B cell (primary cell): ENCODE measurements at regions not wholly inside any gene's neighbourhood (a gene's known extent, or its start where the extent isn't known, plus 50 kb on each side); places are given as distances from the start of the nearest gene placed in this dataset.
"Not testable (repeated sequence)": the region's sequence is repeated elsewhere in the genome, so short reads cannot be mapped to it uniquely, and the experiment has no call there.

ENCODE experiments used
- ATAC-seq: fragments of 200-7000 bp; cut with Tn5 transposase; one replicate; pipeline ENCODE4 v1.10.0; 2021; ENCODE audit warnings: low read depth, mild to moderate bottlenecking, moderate number of reproducible peaks, moderate library complexity
- CTCF ChIA-PET: fragments of 350-600 bp; sonication (Branson Sonifier 250); formaldehyde crosslinking; loops from one replicate; lab custom pipeline; 2021; ENCODE audit warnings: antibody characterized with exemption, inconsistent platforms; lab: Charles Lee
- POLR2A ChIA-PET: fragments of 350-600 bp; sonication (Branson Sonifier 250); formaldehyde crosslinking; loops from one replicate; lab custom pipeline; 2021; ENCODE audit warnings: antibody characterized with exemption; lab: Charles Lee
- DNase-seq: peaks from one replicate; pipeline ENCODE4 v3.0.0; 2013
- H2AFZ ChIP-seq: 2 replicates; pipeline ENCODE4 v1.6.1; 2012; ENCODE audit warnings: mild to moderate bottlenecking, low read depth, low read length; ENCODE audit not compliant: insufficient read depth, poor library complexity, severe bottlenecking
- H3K27ac ChIP-seq, 2 donors: 1 replicate in 1 of 2; 2 replicates in 1 of 2; pipeline ENCODE4 v1.5.1; 2012 to 2013; ENCODE audit warnings: low read length in 2 of 2, mild to moderate bottlenecking in 2 of 2, moderate library complexity in 1 of 2
- H3K27me3 ChIP-seq, 4 experiments: fragments of 200-600 bp in 1 of 4; sonication (generic) in 1 of 4; replicated peaks in 1 of 4; 1 replicate in 2 of 4; 2 replicates in 2 of 4; pipeline versions ENCODE4 v1.6.1 to v1.7.0; 2013 to 2016; ENCODE audit warnings: low read length in 3 of 4, mild to moderate bottlenecking in 2 of 4, mixed read lengths in 1 of 4, moderate library complexity in 1 of 4; ENCODE audit not compliant: insufficient read depth in 4 of 4, control insufficient read depth in 3 of 4; ENCODE audit errors: control extremely low read depth in 1 of 4
- H3K36me3 ChIP-seq, 2 experiments: replicated peaks in 1 of 2; 1 replicate in 1 of 2; 2 replicates in 1 of 2; pipeline versions ENCODE4 v1.6.1 to v1.7.1; 2013; ENCODE audit warnings: low read length in 1 of 2; ENCODE audit not compliant: insufficient read depth in 2 of 2, control insufficient read depth in 1 of 2; ENCODE audit errors: control extremely low read depth in 1 of 2, extremely low read depth in 1 of 2
- H3K4me1 ChIP-seq, 2 donors: fragments of 200-600 bp in 1 of 2; sonication (generic) in 1 of 2; 1 replicate in 1 of 2; 2 replicates in 1 of 2; pipeline versions ENCODE4 v1.5.1 to v1.6.1; 2013 to 2017; ENCODE audit warnings: low read length in 2 of 2; ENCODE audit not compliant: control insufficient read depth in 2 of 2, insufficient read depth in 2 of 2
- H3K4me2 ChIP-seq: replicated peaks from 2 replicates; pipeline ENCODE3; 2012; ENCODE audit warnings: mild to moderate bottlenecking, low read depth, low read length; ENCODE audit not compliant: poor library complexity, severe bottlenecking
- H3K4me3 ChIP-seq, 5 experiments: fragments of 200-600 bp in 1 of 5; sonication (generic) in 1 of 5; 1 replicate in 3 of 5; 2 replicates in 2 of 5; pipeline versions ENCODE4 v1.5.1 to v1.7.0; 2011 to 2016; ENCODE audit warnings: low read length in 4 of 5, mild to moderate bottlenecking in 4 of 5, low read depth in 2 of 5, control low read depth in 1 of 5, moderate library complexity in 1 of 5; ENCODE audit not compliant: insufficient read depth in 1 of 5; ENCODE audit errors: control extremely low read depth in 1 of 5, extremely low read depth in 1 of 5
- H3K79me2 ChIP-seq: fragments of 200-600 bp; sonication (generic); one replicate; pipeline ENCODE4 v1.6.0; 2016; ENCODE audit warnings: low read length; ENCODE audit not compliant: control insufficient read depth, insufficient read depth
- H3K9ac ChIP-seq: fragments of 200-600 bp; sonication (generic); 2 replicates; pipeline ENCODE4 v1.6.1; 2017; ENCODE audit warnings: mild to moderate bottlenecking, low read length, moderate library complexity
- H3K9me3 ChIP-seq, 3 donors: one replicate each; pipeline versions ENCODE4 v1.6.1 to v1.7.1; 2013; ENCODE audit warnings: low read length in 2 of 3; ENCODE audit not compliant: control insufficient read depth in 2 of 3, insufficient read depth in 1 of 3; ENCODE audit errors: control extremely low read depth in 1 of 3
- H4K20me1 ChIP-seq: 2 replicates; pipeline ENCODE4 v1.6.0; 2012; ENCODE audit warnings: mild to moderate bottlenecking, low read length; ENCODE audit not compliant: insufficient read depth, control insufficient read depth, poor library complexity, severe bottlenecking
- H3K27ac Mint-ChIP-seq: one replicate; pipeline ENCODE4 v1.8.0; 2021; ENCODE audit warnings: mixed read lengths
- H3K27me3 Mint-ChIP-seq: one replicate; pipeline ENCODE4 v1.8.0; 2021; ENCODE audit warnings: mixed read lengths
- H3K4me1 Mint-ChIP-seq: one replicate; pipeline ENCODE4 v1.8.0; 2021; ENCODE audit warnings: mixed read lengths
- H3K4me3 Mint-ChIP-seq: one replicate; pipeline ENCODE4 v1.8.0; 2021; ENCODE audit warnings: mixed read lengths
- H3K9me3 Mint-ChIP-seq: one replicate; pipeline ENCODE4 v1.8.0; 2022; ENCODE audit warnings: mixed read lengths; ENCODE audit not compliant: insufficient read depth
- CTCF ChIP-seq: fragments of 200-600 bp; IDR thresholded peaks from one replicate; pipeline ENCODE4 v1.8.0; 2022; ENCODE audit warnings: antibody characterized with exemption, mild to moderate bottlenecking
- EZH2 ChIP-seq: IDR thresholded peaks from 2 replicates; pipeline ENCODE4 v1.6.1; 2012; ENCODE audit warnings: borderline replicate concordance, low read depth, mild to moderate bottlenecking, moderate library complexity, low read length; ENCODE audit not compliant: insufficient read depth, poor library complexity, severe bottlenecking
- WGBS: methylation state at CpG from one replicate; pipeline ENCODE4 v1.1.5; 2013; ENCODE audit warnings: missing lambda C conversion rate; ENCODE audit not compliant: insufficient coverage; 5-methylcytosine and 5-hydroxymethylcytosine counted together
- intact Hi-C: fragments of 100-400 bp; cut with micrococcal nuclease; formaldehyde crosslinking; loops from one replicate; pipeline ENCODE4 v1.10.0; 2022

- H3K4me3 Mint-ChIP-seq: no peak overlapping the region
- ChIA-PET POLR2A (no interaction called here), CTCF (no interaction called here)
- H3K9me3 Mint-ChIP-seq: no peaks in the 10 kb centered on the region
- Histone ChIP-seq H3K9ac (no peak overlapping the region), H3K79me2 (no peaks in the 10 kb centered on the region), H3K4me1 (no peaks in the 10 kb centered on the region), H3K9me3 (no peaks in the 10 kb centered on the region), H3K27ac (no peak overlapping the region), H4K20me1 (no peaks in the 10 kb centered on the region), H3K36me3 (no peaks in the 10 kb centered on the region), H2AFZ (no peak overlapping the region), H3K4me2 (no peak overlapping the region), H3K4me3 (no peak overlapping the region), H3K27me3 (no peaks in the 10 kb centered on the region)
- intact Hi-C loops: no loop called here
- H3K27me3 Mint-ChIP-seq: no peaks in the 10 kb centered on the region
- WGBS: no CpG with 5 or more reads among the region's 3 CpGs
- H3K27ac Mint-ChIP-seq: no peak overlapping the region
- DNase-seq: no peak
- TF ChIP-seq CTCF (no peak), EZH2 (no peak)
- H3K4me1 Mint-ChIP-seq: no peaks in the 10 kb centered on the region
- no peak for ATAC-seq
These were observed 430.1 kb upstream of the FGF16 start for GRCh38 chrX:77017093-77017492.

- H3K27ac ChIP-seq, ATAC-seq, DNase-seq, H3K4me2 ChIP-seq, H2AFZ ChIP-seq, H3K4me1 Mint-ChIP-seq, H3K27me3 ChIP-seq, H3K79me2 ChIP-seq, intact Hi-C loops, H3K36me3 ChIP-seq, H3K27me3 Mint-ChIP-seq, H3K4me3 Mint-ChIP-seq, H3K4me1 ChIP-seq, H3K4me3 ChIP-seq, H3K9me3 ChIP-seq, H3K9ac ChIP-seq, H3K9me3 Mint-ChIP-seq, POLR2A ChIA-PET, H3K27ac Mint-ChIP-seq, H4K20me1 ChIP-seq, CTCF ChIA-PET: not testable (repeated sequence)
- 10% methylated on average over 21 of the region's 29 CpGs for WGBS
These were observed 400.9 kb upstream of the FGF16 start for GRCh38 chrX:77046180-77046810.
